ENCODE measurements at regions not wholly inside any gene's neighbourhood (a gene's known extent, or its start where the extent isn't known, plus 50 kb on each side); places are given as distances from the start of the nearest gene placed in this dataset.

- Histone ChIP-seq H3K9me1 (replicated peaks; ENCODE audit: control insufficient read depth, extremely low read depth, insufficient read depth, low read length) (no peaks in the 10 kb centered on the region), H2AFZ (ENCODE audit: low read depth, low read length) (no peak overlapping the region), H4K20me1 (replicated peaks; ENCODE audit: control insufficient read depth, extremely low read depth, insufficient read depth, low read length) (no peaks in the 10 kb centered on the region), H3K9me3 (replicated peaks; ENCODE audit: control insufficient read depth, insufficient read depth, low read length) (no peaks in the 10 kb centered on the region), H3K4me2 (ENCODE audit: insufficient read depth, low read length) (no peak overlapping the region), H3K27me3 (ENCODE audit: control insufficient read depth in 2 of 2, insufficient read depth in 2 of 2, low read length in 2 of 2) (no peaks in the 10 kb centered on the region), H3K4me1 (ENCODE audit: control insufficient read depth, extremely low read depth, insufficient read depth, low read length) (no peaks in the 10 kb centered on the region), H3K9ac (replicated peaks; ENCODE audit: extremely low read depth, insufficient read depth, low read length) (no peak overlapping the region), H3K27ac (ENCODE audit: insufficient read depth, low read depth, low read length) (no peak overlapping the region), H3K4me3 (replicated peaks in 1 of 3; ENCODE audit: insufficient read depth in 1 of 3, low read depth in 1 of 3, low read length in 3 of 3) (no peak overlapping the region), H3K36me3 (ENCODE audit: control insufficient read depth in 2 of 2, extremely low read depth in 1 of 2, insufficient read depth in 2 of 2, low read length in 2 of 2) (no peaks in the 10 kb centered on the region), H3K79me2 (ENCODE audit: control insufficient read depth, insufficient read depth, low read length) (no peaks in the 10 kb centered on the region)
- intact Hi-C loops (cut with micrococcal nuclease) = no loop called here
- TF ChIP-seq CTCF (IDR thresholded peaks at IDR 0.05; ENCODE audit: extremely low read depth in 1 of 2, insufficient read depth in 1 of 2, low read depth in 1 of 2, low read length in 2 of 2) (no peak), EZH2 (IDR thresholded peaks at IDR 0.05; ENCODE audit: borderline replicate concordance, low read depth, low read length, severe bottlenecking) (no peak), JUN (IDR thresholded peaks at IDR 0.05; ENCODE audit: borderline replicate concordance, insufficient read depth, insufficient read length, low read depth) (no peak), POLR2A (IDR thresholded peaks at IDR 0.05; ENCODE audit: low read depth, low read length) (no peak), GATA2 (IDR thresholded peaks at IDR 0.05; ENCODE audit: insufficient read depth, insufficient read length, low read depth, low read length) (no peak), FOS (IDR thresholded peaks at IDR 0.05; ENCODE audit: borderline replicate concordance, insufficient read depth, low read length) (no peak), MYC (IDR thresholded peaks at IDR 0.05; ENCODE audit: low read depth, low read length) (no peak), POLR2AphosphoS5 (IDR thresholded peaks at IDR 0.05; ENCODE audit: insufficient read depth, low read depth, low read length) (no peak), MAX (IDR thresholded peaks at IDR 0.05; ENCODE audit: insufficient read depth, insufficient read length) (no peak)
- CTCF ChIA-PET = no interaction called here
- FAIRE-seq = no peak
- POLR2A ChIA-PET = no interaction called here
- no TSS peak for BruUV-seq (replicated peaks)
- DNase-seq (ENCODE audit: low read depth, low spot score) = no peak
- dilution Hi-C loops (cut with MboI; ENCODE audit: extremely low pct_ligation_motif_present, low sequenced_read_pairs) = no loop called here
These were observed 318.4 kb downstream of the NR2F2 start for GRCh38 chr15:96648866-96649265.

Data from endothelial cell of umbilical vein (primary cell).